ENCODE measurements at regions not wholly inside any gene's neighbourhood (a gene's known extent, or its start where the extent isn't known, plus 50 kb on each side); places are given as distances from the start of the nearest gene placed in this dataset.

DNA sequence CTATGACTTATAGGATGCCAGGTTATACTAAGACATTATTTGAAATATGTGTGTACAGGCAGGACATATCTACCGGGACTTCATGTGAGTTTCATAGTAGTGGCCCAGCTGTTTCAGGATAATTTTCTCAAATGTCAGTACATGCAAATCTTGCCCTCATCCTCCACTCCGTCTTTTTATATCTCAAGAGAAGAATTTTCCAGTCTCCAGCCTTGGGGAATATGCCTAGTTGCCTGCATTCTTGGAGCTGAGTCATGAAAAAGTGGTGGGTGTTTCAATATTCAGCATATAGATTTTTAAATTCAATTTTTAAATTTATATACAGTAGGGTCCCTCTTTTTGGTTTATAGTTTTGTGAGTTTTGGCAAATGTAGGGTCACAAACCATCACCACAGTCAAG is 236.7 kb downstream of the OTUD1 start:
- TF ChIP-seq, protein P1, sequence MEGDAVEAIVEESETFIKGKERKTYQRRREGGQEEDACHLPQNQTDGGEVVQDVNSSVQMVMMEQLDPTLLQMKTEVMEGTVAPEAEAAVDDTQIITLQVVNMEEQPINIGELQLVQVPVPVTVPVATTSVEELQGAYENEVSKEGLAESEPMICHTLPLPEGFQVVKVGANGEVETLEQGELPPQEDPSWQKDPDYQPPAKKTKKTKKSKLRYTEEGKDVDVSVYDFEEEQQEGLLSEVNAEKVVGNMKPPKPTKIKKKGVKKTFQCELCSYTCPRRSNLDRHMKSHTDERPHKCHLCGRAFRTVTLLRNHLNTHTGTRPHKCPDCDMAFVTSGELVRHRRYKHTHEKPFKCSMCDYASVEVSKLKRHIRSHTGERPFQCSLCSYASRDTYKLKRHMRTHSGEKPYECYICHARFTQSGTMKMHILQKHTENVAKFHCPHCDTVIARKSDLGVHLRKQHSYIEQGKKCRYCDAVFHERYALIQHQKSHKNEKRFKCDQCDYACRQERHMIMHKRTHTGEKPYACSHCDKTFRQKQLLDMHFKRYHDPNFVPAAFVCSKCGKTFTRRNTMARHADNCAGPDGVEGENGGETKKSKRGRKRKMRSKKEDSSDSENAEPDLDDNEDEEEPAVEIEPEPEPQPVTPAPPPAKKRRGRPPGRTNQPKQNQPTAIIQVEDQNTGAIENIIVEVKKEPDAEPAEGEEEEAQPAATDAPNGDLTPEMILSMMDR (IDR thresholded peaks at IDR 0.05), result no peak
- no peak for TF ChIP-seq ZFX (IDR thresholded peaks at IDR 0.05; ENCODE audit: borderline replicate concordance)

Data from 22Rv1 (cell line).